GM18508 (cell line): ENCODE measurements at regions not wholly inside any gene's neighbourhood (a gene's known extent, or its start where the extent isn't known, plus 50 kb on each side); places are given as distances from the start of the nearest gene placed in this dataset.
"Not testable (repeated sequence)": the region's sequence is repeated elsewhere in the genome, so short reads cannot be mapped to it uniquely, and the experiment has no call there.

Experiments
- ATAC-seq: cut with Tn5 transposase; IDR thresholded peaks from one replicate; pipeline ENCODE4 v1.9.1; 2021; ENCODE audit warnings: moderate number of reproducible peaks; ENCODE audit not compliant: insufficient read depth, unreplicated experiment

DNA sequence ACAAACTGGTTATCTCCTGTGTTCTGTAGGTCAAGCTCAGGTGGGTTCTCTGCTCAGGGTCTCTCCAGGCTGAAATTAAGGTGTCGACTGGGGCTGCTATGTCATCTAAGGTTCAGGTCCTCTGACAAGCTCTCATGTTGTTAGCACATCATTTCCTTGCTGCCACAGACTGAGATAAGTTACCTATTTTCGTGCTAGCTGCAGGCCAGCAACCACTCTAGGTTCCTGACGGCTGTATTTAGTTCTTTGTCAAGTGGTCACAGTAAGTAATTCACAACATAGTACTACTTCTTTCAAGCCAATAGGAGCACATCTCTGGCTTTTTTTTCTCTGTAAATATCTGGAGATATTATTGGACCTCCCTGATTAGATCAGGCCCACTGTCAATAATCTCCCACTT lies 169.3 kb upstream of the CAND1 start:
- no peak for ATAC-seq

GRCh38 chr12:67103521-67103920 lies 165.6 kb upstream of the CAND1 start:
- ATAC-seq = no peak

DNA sequence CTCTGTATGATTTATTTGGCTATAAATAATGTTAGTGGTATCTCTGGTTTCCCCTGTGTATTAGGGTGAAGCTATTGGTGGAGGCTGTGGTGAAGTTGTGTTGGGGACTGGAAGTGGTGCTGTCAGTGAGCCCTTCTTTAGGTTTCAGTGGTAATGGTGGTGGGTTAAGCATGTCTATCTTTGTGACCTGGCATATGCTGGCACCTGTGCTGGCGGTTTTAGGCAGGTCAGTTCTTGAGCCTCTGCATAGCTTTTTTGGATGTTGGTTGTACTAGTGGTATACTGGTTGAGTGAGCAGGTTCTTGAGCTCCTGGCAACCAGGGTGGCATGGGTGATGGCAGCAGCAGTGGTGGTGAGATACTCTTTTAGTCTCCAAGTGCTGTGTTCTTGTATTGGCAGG lies 161.9 kb upstream of the CAND1 start:
- ATAC-seq = no peak

DNA sequence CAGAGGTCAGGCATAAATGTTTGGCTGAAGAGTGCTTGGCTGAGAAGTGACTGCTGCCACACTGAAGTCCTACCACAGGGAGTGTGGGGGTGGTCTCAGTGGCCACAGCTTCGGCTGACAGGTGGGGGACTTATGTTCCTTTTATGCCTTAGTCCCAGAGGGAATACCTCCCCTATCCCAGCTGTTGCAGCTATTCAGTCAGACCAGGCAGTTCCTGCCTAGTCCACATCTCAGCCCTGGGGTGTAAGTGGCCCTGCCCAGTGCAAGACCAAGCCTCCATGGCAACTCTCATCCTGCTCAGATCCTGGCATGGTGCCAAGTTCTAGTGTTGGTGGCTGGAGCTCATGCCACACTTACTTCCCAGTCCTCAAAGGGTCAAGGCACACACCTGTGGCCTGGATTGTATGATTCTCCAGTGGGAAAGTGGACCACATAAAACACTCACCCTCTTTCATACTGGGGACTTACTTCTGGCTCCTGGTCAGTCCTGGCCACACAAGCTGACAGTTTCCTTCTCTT lies 161.3 kb upstream of the CAND1 start:
- no peak for ATAC-seq

- not testable (repeated sequence) for ATAC-seq
Measured at GRCh38 chr12:67110345-67110744, 158.8 kb upstream of the CAND1 start.

GRCh38 chr12:67111182-67111581 lies 158.0 kb upstream of the CAND1 start:
- no peak for ATAC-seq

GRCh38 chr12:67112586-67112985 lies 156.6 kb upstream of the CAND1 start:
- ATAC-seq = no peak

- ATAC-seq = no peak
Measured at GRCh38 chr12:67116134-67116533, 153.0 kb upstream of the CAND1 start.

- ATAC-seq = no peak
Measured at GRCh38 chr12:67122584-67122983, 146.6 kb upstream of the CAND1 start.

GRCh38 chr12:67137256-67137655 lies 131.9 kb upstream of the CAND1 start:
- ATAC-seq = no peak

- ATAC-seq = no peak
Measured at GRCh38 chr12:67141296-67142018, 127.7 kb upstream of the CAND1 start.

- ATAC-seq = no peak
Measured at GRCh38 chr12:67145692-67146091, 123.5 kb upstream of the CAND1 start.

DNA sequence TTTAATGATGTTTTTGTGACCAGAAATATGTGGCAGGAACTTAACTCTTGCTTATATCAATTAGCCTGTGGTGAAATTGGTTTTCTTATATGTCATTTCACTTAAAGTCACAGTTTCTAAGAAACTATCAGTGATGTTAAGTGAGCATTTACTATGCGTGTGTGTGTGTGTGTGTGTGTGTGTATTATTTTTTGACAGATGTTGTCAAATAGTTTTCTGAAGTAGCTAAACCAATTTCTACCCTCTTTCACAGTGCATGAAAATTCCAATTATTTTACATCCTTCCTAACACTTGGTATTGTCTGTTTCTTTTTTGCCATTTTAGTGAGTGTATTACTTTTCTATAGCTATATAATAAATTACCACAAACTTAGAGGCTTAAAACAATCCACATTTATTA lies 122.1 kb upstream of the CAND1 start:
- no peak for ATAC-seq

DNA sequence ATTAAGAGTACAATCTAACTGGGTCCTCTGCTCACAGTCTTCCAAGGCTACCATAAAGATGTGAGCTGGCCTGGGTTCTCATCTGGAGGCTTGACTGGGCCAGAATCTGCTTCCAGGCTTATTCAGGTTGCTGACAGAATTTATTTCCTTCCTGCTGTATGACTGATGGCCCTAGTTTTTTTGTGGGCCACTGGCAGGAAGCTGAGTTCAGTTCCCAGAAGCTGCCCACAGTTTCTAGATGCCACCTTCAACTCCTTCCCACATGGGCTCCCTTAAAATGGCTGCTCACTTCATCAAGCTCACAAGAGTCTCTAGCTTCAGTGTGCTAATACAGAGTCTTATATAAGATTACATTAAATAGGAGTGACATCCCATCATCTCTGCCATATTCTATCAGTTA lies 121.7 kb upstream of the CAND1 start:
- ATAC-seq = no peak

DNA sequence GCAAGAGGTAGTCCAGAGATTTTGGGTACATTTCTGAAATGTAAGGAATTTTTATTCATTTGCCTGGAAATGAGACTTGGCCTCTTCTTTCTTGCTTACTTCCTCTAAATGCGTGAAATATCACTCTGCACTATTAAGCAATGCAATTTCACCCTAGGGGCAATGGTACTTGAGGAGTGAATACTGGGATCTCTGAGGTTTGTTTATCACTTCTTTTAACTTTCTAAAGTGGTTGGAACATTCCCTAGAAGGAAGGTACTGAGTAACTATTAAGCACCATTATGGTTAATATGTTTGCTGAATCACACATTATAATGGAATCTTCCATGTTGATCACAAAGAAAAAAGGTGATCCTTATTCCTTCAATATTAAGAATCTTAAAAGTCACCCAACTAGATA lies 120.9 kb upstream of the CAND1 start:
- no peak for ATAC-seq

GRCh38 chr12:67151886-67152285 lies 117.3 kb upstream of the CAND1 start:
- ATAC-seq = no peak

GRCh38 chr12:67152451-67152850 lies 116.7 kb upstream of the CAND1 start:
- no peak for ATAC-seq

GRCh38 chr12:67154901-67155300 lies 114.3 kb upstream of the CAND1 start:
- ATAC-seq = no peak

- no peak for ATAC-seq
Measured at GRCh38 chr12:67155863-67156262, 113.3 kb upstream of the CAND1 start.

DNA sequence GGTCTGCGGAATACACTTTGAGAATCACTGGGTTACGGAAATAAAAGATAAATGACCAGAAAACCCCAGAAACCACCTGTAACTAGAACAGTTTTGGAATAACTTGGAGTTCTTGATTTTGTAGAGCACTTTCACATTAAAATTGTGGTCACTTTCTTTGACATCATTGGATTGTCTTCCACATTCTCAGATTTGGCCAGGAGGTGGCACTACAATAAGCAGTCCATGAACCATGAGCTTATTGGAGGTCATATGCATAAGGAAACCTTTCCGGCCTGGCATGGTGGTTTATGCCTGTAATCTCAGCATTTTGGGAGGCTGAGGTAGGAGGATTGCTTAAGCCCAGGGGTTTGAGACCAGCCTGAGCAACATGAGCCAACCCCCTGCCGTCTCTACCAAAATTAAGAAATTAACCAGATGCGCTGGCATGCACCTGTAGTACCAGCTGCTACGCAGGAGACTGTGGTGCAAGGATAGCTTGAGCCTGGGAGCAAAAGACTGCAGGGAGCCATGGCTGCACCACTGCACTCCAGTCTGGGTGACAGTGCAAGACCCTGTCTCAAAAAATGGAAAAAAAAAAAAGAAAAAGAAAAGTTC lies 107.7 kb upstream of the CAND1 start:
- ATAC-seq = peak; percentile 74

DNA sequence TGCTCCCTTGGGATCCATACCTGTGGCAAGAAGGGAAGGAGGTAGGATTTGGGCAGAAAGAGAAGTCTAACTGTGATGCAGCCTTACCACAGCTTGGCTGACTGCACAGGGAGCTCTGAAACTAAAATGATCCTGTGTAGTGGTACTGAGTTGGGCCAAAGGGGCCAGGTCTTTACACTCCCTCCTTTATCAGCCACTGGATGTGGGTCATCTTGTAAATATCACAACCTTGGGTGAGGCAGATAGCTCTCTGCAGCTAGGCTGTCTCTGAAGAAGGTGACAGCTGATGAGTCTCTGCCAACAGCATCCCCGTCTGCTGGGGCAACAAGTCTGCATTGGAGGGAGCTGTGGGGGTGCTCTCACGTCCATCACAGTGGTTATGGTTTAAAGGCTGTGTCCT lies 95.9 kb upstream of the CAND1 start:
- no peak for ATAC-seq

DNA sequence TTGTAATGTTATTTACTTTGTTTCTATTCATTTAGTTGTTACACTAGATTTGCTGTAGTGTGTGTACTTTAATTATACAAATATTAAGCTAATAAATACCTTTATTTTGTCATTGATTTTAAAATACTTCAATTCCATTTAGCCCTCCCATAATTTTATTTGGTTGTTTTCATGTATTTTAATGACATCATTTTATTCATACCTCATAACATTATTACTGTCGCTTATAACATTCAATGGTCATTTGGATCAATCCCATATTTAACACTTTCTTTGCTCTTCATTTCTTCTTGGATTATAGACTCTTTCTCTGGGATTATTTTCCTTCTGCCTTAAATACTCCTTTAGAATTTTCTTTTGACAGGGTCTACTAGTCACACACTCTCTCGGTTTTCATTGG lies 86.6 kb upstream of the CAND1 start:
- ATAC-seq = no peak
